Large intestine (tissue), 3 donors: ENCODE measurements at regions not wholly inside any gene's neighbourhood (a gene's known extent, or its start where the extent isn't known, plus 50 kb on each side); places are given as distances from the start of the nearest gene placed in this dataset.

Experiments used
- DNase-seq, 2 donors: peaks; one replicate each; pipeline versions ENCODE4 v3.0.0 to v3.0.0-alpha.2; 2013
- H3K27ac ChIP-seq: one replicate; pipeline ENCODE4 v1.5.1; 2013; ENCODE audit warnings: low read length
- H3K27me3 ChIP-seq: 2 replicates; pipeline ENCODE4 v1.6.1; 2013; ENCODE audit warnings: low read length; ENCODE audit not compliant: control insufficient read depth, insufficient read depth
- H3K36me3 ChIP-seq: 2 replicates; pipeline ENCODE4 v1.6.1; 2013; ENCODE audit warnings: low read length; ENCODE audit not compliant: control insufficient read depth, insufficient read depth
- H3K4me1 ChIP-seq: one replicate; pipeline ENCODE4 v1.6.1; 2013; ENCODE audit warnings: low read length; ENCODE audit not compliant: control insufficient read depth, insufficient read depth
- H3K4me3 ChIP-seq: one replicate; pipeline ENCODE4 v1.5.1; 2013; ENCODE audit warnings: low read length
- H3K9me3 ChIP-seq: one replicate; pipeline ENCODE4 v1.6.1; 2013; ENCODE audit warnings: mild to moderate bottlenecking, low read depth, low read length, moderate library complexity; ENCODE audit not compliant: control insufficient read depth
- WGBS: methylation state at CpG from one replicate; pipeline ENCODE4 v1.1.5; 2013; ENCODE audit warnings: low lambda C conversion rate; ENCODE audit not compliant: insufficient coverage; 5-methylcytosine and 5-hydroxymethylcytosine counted together

DNA sequence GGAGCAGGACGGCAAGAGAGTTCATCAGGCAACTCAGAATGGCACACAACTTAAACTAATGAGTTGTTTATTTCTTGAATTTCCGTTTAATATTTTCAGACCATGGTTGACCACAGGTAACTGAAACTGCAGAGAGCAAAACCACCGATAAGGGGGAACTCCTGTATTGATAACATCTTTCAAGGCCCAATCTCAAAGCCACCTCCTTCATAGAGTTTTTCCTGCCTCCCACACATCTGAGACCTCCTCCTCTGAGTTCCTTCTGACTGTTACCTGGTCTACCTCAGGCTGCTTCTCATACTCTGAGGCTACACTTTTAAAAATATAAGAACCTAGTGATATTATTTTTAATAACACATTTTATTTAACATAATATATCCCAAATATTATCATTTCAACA, 341.5 kb upstream of the NPVF start:
- H3K4me1 ChIP-seq: no peaks in the 10 kb centered on the region
- H3K27me3 ChIP-seq: peaks cover 1% of the 10 kb centered on the region
- H3K4me3 ChIP-seq: no peak overlapping the region
- DNase-seq: no peak
- no CpG with 5 or more reads among the region's 3 CpGs for WGBS
- H3K9me3 ChIP-seq: no peaks in the 10 kb centered on the region
- H3K27ac ChIP-seq: no peak overlapping the region
- H3K36me3 ChIP-seq: no peaks in the 10 kb centered on the region

DNA sequence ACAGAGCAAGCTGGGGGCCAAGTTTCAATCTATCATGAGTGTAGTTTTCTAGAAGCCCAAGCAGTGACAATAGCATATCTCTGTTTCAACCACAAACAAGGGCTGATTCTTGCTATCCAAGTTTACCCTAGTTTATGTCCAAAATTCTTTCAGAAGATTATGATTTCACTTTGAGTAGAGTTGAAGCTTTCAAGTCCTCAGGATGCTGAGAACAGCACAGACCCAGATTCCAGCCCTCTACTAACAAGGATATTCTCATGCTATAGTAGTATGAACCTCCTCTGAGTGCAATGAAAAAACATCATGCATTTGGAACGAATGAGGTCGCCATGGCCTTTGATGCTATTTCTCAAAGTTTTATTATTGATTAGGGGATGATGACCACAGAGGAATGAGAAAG, 344.1 kb upstream of the NPVF start:
- Histone ChIP-seq H3K36me3 (no peaks in the 10 kb centered on the region), H3K27me3 (no peaks in the 10 kb centered on the region), H3K27ac (no peak overlapping the region), H3K9me3 (no peaks in the 10 kb centered on the region), H3K4me1 (no peaks in the 10 kb centered on the region), H3K4me3 (no peak overlapping the region)
- no peak for DNase-seq
- no CpG with 5 or more reads among the region's 2 CpGs for WGBS

DNA sequence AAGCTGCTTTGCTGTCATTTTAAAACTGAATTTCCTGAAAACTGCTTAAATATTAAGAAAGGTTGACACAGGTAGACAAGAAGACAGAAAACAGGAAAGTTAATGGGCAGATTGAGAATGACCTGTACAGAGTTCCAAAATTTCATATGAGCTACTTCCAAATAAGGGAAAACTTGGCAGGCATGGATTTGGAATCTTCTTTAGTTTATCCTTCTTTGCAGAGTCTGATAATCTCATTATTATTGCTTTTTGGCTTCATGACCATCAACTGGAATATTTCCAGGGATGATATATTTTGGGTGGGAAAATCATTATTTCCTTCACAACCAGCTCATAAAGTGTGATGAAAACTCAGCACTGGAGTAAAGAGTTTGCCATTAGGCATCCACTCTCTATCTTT, 346.5 kb upstream of the NPVF start:
- Histone ChIP-seq H3K27me3 (no peaks in the 10 kb centered on the region), H3K4me3 (no peak overlapping the region), H3K9me3 (no peaks in the 10 kb centered on the region), H3K36me3 (no peaks in the 10 kb centered on the region), H3K4me1 (peaks cover 10% of the 10 kb centered on the region), H3K27ac (no peak overlapping the region)
- DNase-seq: no peak

DNA sequence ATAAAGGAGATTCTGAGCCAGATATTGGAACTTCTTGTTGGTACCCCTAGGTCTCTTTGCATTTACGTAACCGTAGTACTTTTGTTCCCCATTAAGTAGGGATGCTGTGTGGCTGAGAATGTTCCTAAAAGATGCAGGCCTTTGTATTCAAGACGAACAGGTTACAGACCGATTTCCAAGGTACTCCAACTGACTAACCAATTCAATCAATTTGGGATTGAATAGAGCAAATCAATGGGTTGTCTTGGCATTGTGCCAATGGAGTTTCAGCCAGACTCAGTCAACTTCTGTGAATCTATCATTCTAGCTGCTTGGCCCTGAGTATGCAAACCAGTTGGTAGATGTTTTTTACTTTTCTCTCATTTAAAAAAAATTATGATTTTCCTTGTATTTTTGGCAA, 347.3 kb upstream of the NPVF start:
- H3K27me3 ChIP-seq: no peaks in the 10 kb centered on the region
- WGBS: no CpG with 5 or more reads among the region's 4 CpGs
- H3K36me3 ChIP-seq: no peaks in the 10 kb centered on the region
- H3K4me3 ChIP-seq: no peak overlapping the region
- peaks cover 12% of the 10 kb centered on the region for H3K4me1 ChIP-seq
- no peaks in the 10 kb centered on the region for H3K9me3 ChIP-seq
- no peak overlapping the region for H3K27ac ChIP-seq
- DNase-seq: no peak

DNA sequence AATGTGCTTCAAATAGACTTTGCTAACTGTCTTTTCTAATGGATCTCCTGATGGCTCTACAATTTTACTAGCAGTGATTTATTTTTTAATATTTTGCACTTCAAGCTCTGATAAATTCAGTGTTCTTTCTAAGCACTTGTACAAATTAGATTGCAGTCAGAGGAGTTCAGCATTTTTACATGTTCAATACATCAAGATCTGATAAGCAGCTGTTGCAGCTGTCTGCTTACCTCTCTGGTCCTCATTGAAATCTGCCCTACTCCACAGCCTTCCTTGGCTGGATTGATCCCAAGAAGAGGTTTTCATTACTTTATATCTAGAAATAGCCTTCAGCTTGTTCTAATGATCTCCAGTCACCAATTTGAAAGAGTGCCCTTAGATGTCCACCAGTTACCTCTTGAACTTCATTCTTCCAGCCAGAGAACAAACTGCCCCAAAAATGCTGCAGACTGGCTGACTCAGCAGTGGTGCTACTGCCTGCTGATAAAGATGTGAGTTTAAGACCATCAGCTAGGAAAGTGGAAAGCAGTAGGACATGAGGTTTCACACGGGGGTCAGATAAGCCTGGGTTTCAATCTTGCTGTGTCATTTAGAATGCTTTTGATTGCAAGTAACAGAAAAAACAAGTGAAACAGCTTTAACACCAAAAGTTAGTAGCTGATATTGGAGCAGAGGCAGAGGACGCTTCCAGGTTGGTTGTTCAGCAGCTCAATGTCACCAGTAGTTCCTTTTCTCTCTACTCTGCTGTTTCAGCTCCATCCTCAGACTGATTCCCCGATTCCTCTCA, 350.9 kb upstream of the NPVF start:
- Histone ChIP-seq H3K27ac (peak overlapping the region; percentile 38), H3K27me3 (no peaks in the 10 kb centered on the region)
- 17% methylated on average over 1 of the region's 3 CpGs for WGBS

DNA sequence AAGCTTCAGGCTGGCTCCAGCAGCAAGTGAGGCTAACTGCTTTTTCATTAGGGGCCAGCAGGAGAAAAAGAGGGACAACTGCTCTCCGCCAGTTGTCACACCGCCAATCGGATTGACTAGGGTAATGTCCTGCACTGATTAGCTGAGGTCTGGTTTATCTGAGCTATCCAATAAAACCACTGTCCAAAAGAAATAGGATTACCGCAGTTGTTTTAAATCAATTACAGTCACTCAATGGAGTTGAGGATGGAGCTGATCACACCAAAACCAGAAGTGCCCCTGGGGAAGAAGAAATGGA, 351.4 kb upstream of the NPVF start:
- Histone ChIP-seq H3K27ac (peak overlapping the region; percentile 38), H3K36me3 (no peaks in the 10 kb centered on the region), H3K9me3 (no peaks in the 10 kb centered on the region), H3K4me1 (peaks cover 16% of the 10 kb centered on the region), H3K4me3 (no peak overlapping the region), H3K27me3 (no peaks in the 10 kb centered on the region)
- WGBS: no CpG with 5 or more reads among the region's 4 CpGs
- DNase-seq: no peak

More for the DNA sequence above, 350.9 kb upstream of the NPVF start:
- Histone ChIP-seq H3K4me3 (no peak overlapping the region), H3K4me1 (peaks cover 16% of the 10 kb centered on the region), H3K36me3 (no peaks in the 10 kb centered on the region), H3K9me3 (no peaks in the 10 kb centered on the region)
- DNase-seq: peak in 1 of 2 donors; percentile 72

DNA sequence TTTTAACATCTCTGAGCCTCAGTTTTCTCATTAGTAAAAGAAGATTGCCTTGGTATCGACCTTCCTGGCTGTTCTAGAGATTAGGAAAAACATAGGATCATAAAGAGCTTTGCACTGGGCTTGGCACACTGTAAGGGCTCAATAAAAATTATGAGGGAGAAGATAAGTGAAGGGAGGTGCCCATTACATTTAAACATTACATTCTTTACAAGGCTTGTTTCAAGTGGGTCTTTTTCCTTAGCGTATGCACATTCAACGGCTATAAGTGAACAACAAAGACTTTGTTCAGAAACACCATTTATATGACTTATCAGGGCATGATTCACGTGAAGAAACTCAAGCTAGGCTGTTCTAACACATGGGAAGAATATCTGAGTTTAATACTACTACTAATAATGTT, 351.9 kb upstream of the NPVF start:
- Histone ChIP-seq H3K4me1 (peaks cover 16% of the 10 kb centered on the region), H3K4me3 (no peak overlapping the region), H3K27ac (peak overlapping the region; percentile 61), H3K9me3 (no peaks in the 10 kb centered on the region), H3K27me3 (no peaks in the 10 kb centered on the region), H3K36me3 (no peaks in the 10 kb centered on the region)
- 10% methylated on average over 2 of the region's 4 CpGs for WGBS
- DNase-seq: peak; percentile 47 to 88

DNA sequence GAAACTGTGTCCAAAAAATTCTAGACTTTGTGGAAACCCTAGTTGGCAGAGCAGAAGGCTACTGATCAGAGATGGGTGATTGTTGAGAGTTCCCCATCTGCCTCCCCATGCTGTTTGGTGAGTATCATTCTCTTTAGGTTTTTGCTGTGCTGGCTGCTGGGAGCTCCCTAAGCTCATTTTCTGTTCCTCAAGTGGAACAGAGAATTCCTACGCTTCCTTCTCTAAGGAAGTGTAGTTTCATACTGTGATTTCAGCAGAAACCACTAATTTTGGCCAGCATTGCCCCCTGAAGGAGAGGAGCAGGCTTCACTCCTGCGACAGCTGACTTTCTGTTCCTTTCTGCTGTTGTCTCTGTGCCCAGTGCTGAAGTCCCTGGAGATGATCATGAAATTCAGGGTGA, 355.3 kb upstream of the NPVF start:
- no peak for DNase-seq
- Histone ChIP-seq H3K27ac (no peak overlapping the region), H3K4me3 (no peak overlapping the region), H3K9me3 (no peaks in the 10 kb centered on the region), H3K36me3 (no peaks in the 10 kb centered on the region), H3K27me3 (no peaks in the 10 kb centered on the region), H3K4me1 (peaks cover 16% of the 10 kb centered on the region)
- WGBS: no CpG with 5 or more reads among the region's 2 CpGs

DNA sequence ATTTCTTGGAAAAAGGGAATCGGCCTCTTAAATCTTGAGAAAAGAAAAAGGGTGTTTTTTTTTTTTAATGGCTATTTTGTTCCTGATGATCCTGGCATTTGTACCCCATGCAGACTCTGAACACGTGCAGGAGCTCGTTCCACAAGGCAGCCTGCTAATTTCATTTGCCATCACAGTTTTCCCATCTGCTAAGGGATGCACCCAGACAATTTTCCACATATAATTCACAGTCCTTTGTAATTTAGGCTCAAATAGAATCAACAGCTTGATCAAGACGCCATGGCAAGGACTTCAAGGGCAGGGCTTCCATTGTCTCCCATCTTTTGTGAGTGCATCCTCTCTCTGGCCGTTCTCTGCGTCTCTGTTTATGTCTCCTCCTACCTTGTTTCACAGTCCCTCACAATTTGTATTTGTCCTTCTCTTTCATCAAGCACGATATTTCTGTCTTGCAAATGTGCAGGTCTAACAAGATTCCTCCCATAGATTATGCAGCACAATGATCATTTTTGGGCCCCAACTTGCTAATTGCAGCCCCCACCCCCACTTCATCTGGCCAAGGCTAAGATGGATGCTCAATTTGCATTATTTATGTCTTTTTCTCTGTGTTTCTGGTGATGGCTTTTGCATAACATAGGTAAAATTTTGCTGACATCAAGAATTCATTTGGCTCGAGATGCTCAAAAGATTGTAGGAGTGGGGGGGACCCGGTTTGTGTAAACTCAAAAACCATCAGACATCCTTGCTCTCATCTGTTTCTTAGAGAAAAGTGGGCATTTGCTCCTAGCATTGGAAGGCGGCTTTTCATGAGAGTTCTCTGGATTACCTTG, 356.0 kb upstream of the NPVF start:
- Histone ChIP-seq H3K27me3 (no peaks in the 10 kb centered on the region), H3K4me3 (no peak overlapping the region), H3K9me3 (no peaks in the 10 kb centered on the region), H3K27ac (no peak overlapping the region), H3K4me1 (peaks cover 12% of the 10 kb centered on the region), H3K36me3 (no peaks in the 10 kb centered on the region)
- DNase-seq: no peak
- WGBS: 64% methylated on average over 3 of the region's 10 CpGs

DNA sequence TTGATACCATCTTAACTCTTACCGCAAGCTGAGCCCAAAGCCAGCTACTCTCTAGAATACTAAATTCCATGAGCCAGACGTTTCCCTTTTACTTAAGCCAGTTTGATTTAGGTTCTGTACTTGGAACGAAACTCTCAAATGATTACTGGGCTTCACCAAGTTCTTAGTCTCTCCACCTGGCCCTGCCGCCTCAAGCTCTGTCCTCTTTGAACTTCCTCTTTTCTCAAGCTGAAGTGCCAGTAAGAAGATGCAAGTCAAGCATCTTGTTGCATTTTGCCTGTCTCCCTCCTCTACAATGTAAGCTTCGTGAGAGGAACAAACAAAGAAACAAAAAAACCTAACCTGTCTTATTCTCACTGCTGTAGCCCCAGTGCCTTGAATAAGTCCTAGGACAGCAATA, 358.2 kb upstream of the NPVF start:
- no peaks in the 10 kb centered on the region for H3K27me3 ChIP-seq

DNA sequence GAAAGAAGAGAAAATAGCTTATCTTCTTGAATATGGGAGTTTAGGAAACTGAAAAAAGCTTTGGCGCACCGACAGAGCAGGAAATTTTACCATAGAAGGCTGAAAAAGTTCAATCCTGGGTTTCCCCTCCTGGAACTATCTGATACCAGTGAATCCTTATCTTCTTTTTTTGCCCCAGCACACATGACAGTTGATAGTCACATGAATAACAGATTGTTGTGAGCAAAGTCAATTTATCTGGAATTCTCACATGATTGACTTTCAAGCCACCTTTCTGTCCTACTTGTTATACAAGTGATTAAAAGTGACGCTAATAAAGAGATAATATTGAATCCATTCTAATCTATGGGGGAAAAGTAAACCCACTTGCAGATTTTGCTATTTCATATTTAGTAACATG, 365.8 kb upstream of the NPVF start:
- H3K4me1 ChIP-seq: peaks cover 13% of the 10 kb centered on the region
- peak; percentile 27 to 49 for DNase-seq
- H3K4me3 ChIP-seq: no peak overlapping the region

More for the DNA sequence above, 358.2 kb upstream of the NPVF start:
- H3K4me3 ChIP-seq: no peak overlapping the region
- H3K4me1 ChIP-seq: no peaks in the 10 kb centered on the region
- no peaks in the 10 kb centered on the region for H3K36me3 ChIP-seq
- WGBS: 80% methylated on average over 1 of the region's 5 CpGs
- DNase-seq: no peak
- H3K27ac ChIP-seq: no peak overlapping the region
- no peaks in the 10 kb centered on the region for H3K9me3 ChIP-seq

More for the DNA sequence above, 365.8 kb upstream of the NPVF start:
- Histone ChIP-seq H3K27ac (no peak overlapping the region), H3K9me3 (no peaks in the 10 kb centered on the region), H3K36me3 (no peaks in the 10 kb centered on the region), H3K27me3 (no peaks in the 10 kb centered on the region)
- WGBS: no CpG with 5 or more reads among the region's 3 CpGs
